Hepatocyte (in vitro differentiated cells): ENCODE measurements at regions not wholly inside any gene's neighbourhood (a gene's known extent, or its start where the extent isn't known, plus 50 kb on each side); places are given as distances from the start of the nearest gene placed in this dataset.
"Not testable (repeated sequence)": the region's sequence is repeated elsewhere in the genome, so short reads cannot be mapped to it uniquely, and the experiment has no call there.

Experiments
- CTCF ChIP-seq: fragments of 200-600 bp; sonication (generic); IDR thresholded peaks from 2 replicates; pipeline ENCODE4 v1.5.1; 2016; ENCODE audit warnings: antibody characterized with exemption, mild to moderate bottlenecking; ENCODE audit not compliant: poor library complexity
- EZH2 ChIP-seq: fragments of 200-600 bp; sonication (generic); IDR thresholded peaks from 2 replicates; pipeline ENCODE4 v1.6.1; 2016; ENCODE audit warnings: antibody characterized with exemption, mild to moderate bottlenecking, borderline replicate concordance

- TF ChIP-seq EZH2, CTCF: not testable (repeated sequence)
Observed at GRCh38 chr7:55710312-55710711, 138.0 kb upstream of the VOPP1 start.
